ENCODE measurements at regions not wholly inside any gene's neighbourhood (a gene's known extent, or its start where the extent isn't known, plus 50 kb on each side); places are given as distances from the start of the nearest gene placed in this dataset.

- in situ Hi-C loops (cut with MboI) = no loop called here
- H3K4me1 ChIP-seq (replicated peaks in 1 of 2; ENCODE audit: control insufficient read depth in 2 of 2, insufficient read depth in 2 of 2, low read length in 2 of 2) = peaks cover 0 to 3% of the 10 kb centered on the region in 2 experiments; a peak in 2 of 5 replicates
- no peak for FAIRE-seq
- no peaks in the 10 kb centered on the region for H3K9me3 ChIP-seq (replicated peaks; ENCODE audit: control insufficient read depth, insufficient read depth, low read depth, low read length)
- H3K27me3 ChIP-seq (ENCODE audit: control insufficient read depth in 2 of 2, insufficient read depth in 2 of 2, low read length in 2 of 2) = no peaks in the 10 kb centered on the region
- no peaks in the 10 kb centered on the region for H3K36me3 ChIP-seq (ENCODE audit: control insufficient read depth, insufficient read depth, low read length)
- no peak overlapping the region for H2AFZ ChIP-seq (ENCODE audit: low read depth, low read length)
- H3K4me2 ChIP-seq (ENCODE audit: insufficient read depth, low read length) = no peak overlapping the region
- ATAC-seq = no peak
- H3K27ac ChIP-seq (ENCODE audit: extremely low read depth, low read depth, low read length) = no peak overlapping the region
- no peak for DNase-seq (ENCODE audit: extremely low read depth in 1 of 4, low spot score in 3 of 4)
- no peaks in the 10 kb centered on the region for H3K9me1 ChIP-seq (ENCODE audit: control insufficient read depth, insufficient read depth, low read length)
- intact Hi-C loops (cut with micrococcal nuclease) = loop anchor here (2.0 kb wide), 1 partner anchor 643 kb away; no protein-coding TSS in a partner anchor
- BruUV-seq (replicated peaks) = no TSS peak
- no peaks in the 10 kb centered on the region for H3K79me2 ChIP-seq (ENCODE audit: control insufficient read depth, insufficient read depth, low read length)
- ChIA-PET POLR2A (no interaction called here), CTCF (ENCODE audit: low intra/inter-chr PET ratio) (no interaction called here)
- H3K4me3 ChIP-seq = no peak overlapping the region
- no peak for TF ChIP-seq ZBTB1 (CRISPR knock-in tag; IDR thresholded peaks at IDR 0.05; ENCODE audit: borderline replicate concordance, low read depth)
- no peak for TF ChIP-seq ZNF586 (CRISPR knock-in tag; conservative IDR thresholded peaks at IDR 0.05)
- TF ChIP-seq FOXP1 (CRISPR knock-in tag; IDR thresholded peaks at IDR 0.05) = no peak
- no peak for TF ChIP-seq CEBPG (CRISPR knock-in tag; IDR thresholded peaks at IDR 0.05)
- no peak for TF ChIP-seq CEBPG (tag; conservative IDR thresholded peaks at IDR 0.05 in 1 of 2, IDR thresholded peaks at IDR 0.05 in 1 of 2)
- no peak for TF ChIP-seq SMARCE1 (IDR thresholded peaks at IDR 0.05)
- TF ChIP-seq, protein P1, sequence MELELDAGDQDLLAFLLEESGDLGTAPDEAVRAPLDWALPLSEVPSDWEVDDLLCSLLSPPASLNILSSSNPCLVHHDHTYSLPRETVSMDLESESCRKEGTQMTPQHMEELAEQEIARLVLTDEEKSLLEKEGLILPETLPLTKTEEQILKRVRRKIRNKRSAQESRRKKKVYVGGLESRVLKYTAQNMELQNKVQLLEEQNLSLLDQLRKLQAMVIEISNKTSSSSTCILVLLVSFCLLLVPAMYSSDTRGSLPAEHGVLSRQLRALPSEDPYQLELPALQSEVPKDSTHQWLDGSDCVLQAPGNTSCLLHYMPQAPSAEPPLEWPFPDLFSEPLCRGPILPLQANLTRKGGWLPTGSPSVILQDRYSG (tag; conservative IDR thresholded peaks at IDR 0.05; ENCODE audit: low read depth) = no peak
- TF ChIP-seq MAFF (IDR thresholded peaks at IDR 0.05; ENCODE audit: low read length) = no peak
- TF ChIP-seq, protein P2, sequence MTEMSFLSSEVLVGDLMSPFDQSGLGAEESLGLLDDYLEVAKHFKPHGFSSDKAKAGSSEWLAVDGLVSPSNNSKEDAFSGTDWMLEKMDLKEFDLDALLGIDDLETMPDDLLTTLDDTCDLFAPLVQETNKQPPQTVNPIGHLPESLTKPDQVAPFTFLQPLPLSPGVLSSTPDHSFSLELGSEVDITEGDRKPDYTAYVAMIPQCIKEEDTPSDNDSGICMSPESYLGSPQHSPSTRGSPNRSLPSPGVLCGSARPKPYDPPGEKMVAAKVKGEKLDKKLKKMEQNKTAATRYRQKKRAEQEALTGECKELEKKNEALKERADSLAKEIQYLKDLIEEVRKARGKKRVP (CRISPR knock-in tag; IDR thresholded peaks at IDR 0.05) = no peak
- no peaks in the 10 kb centered on the region for H4K20me1 ChIP-seq (replicated peaks; ENCODE audit: control insufficient read depth, insufficient read depth, low read length)
- no peak overlapping the region for H3K9ac ChIP-seq (ENCODE audit: insufficient read depth in 1 of 2, low read depth in 2 of 2, low read length in 2 of 2)
- WGBS (ENCODE audit: insufficient coverage, low coverage, missing lambda C conversion rate) = no CpG with 5 or more reads among the region's 1 CpG
Measured at GRCh38 chr13:75217949-75218348, 264.0 kb downstream of the TBC1D4 start.

Measured in K562 (cell line).